ENCODE measurements at regions not wholly inside any gene's neighbourhood (a gene's known extent, or its start where the extent isn't known, plus 50 kb on each side); places are given as distances from the start of the nearest gene placed in this dataset.

- H3K4me1 ChIP-seq: no peaks in the 10 kb centered on the region
- TF ChIP-seq POLR2AphosphoS5 (IDR thresholded peaks at IDR 0.05; ENCODE audit: insufficient read depth in 1 of 2, low read depth in 1 of 2) (no peak), POLR2A (IDR thresholded peaks at IDR 0.05) (no peak)
- TF ChIP-seq, protein P1, sequence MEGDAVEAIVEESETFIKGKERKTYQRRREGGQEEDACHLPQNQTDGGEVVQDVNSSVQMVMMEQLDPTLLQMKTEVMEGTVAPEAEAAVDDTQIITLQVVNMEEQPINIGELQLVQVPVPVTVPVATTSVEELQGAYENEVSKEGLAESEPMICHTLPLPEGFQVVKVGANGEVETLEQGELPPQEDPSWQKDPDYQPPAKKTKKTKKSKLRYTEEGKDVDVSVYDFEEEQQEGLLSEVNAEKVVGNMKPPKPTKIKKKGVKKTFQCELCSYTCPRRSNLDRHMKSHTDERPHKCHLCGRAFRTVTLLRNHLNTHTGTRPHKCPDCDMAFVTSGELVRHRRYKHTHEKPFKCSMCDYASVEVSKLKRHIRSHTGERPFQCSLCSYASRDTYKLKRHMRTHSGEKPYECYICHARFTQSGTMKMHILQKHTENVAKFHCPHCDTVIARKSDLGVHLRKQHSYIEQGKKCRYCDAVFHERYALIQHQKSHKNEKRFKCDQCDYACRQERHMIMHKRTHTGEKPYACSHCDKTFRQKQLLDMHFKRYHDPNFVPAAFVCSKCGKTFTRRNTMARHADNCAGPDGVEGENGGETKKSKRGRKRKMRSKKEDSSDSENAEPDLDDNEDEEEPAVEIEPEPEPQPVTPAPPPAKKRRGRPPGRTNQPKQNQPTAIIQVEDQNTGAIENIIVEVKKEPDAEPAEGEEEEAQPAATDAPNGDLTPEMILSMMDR (IDR thresholded peaks at IDR 0.05): no peak
- no peak overlapping the region for H3K4me3 ChIP-seq
- H3K9me3 ChIP-seq: no peaks in the 10 kb centered on the region
- H3K27me3 ChIP-seq: no peaks in the 10 kb centered on the region
- intact Hi-C loops (cut with DNase I): no loop called here
- no peak for DNase-seq (ENCODE audit: extremely low spot score in 2 of 2)
- H3K36me3 ChIP-seq: no peaks in the 10 kb centered on the region
- no peak overlapping the region for H3K27ac ChIP-seq
These were observed 138.3 kb upstream of the AKIRIN2 start for GRCh38 chr6:87840324-87840723.

- H3K4me1 ChIP-seq: no peaks in the 10 kb centered on the region
These were observed 135.8 kb upstream of the AKIRIN2 start for GRCh38 chr6:87837876-87838275.

DNA sequence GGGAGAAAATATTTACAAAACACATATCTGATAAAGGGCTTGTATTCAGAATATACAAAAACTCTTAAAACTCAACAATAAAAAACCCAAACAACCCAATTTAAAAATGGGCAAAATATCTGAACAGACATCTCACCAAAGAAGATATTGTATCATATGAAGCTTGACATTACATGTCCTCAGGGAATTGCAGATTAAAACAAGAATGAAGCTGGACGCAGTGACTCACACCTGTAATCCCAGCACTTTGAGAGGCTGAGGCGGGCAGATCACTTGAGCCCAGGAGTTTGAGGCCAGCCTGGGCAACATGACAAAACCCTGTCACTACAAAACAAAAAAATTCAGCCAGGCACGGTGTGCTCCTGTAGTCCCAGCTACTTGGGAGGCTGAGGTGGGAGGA is 135.4 kb upstream of the AKIRIN2 start:
- Histone ChIP-seq H3K27me3 (no peaks in the 10 kb centered on the region), H3K36me3 (no peaks in the 10 kb centered on the region), H3K27ac (no peak overlapping the region), H3K4me1 (peaks cover 3% of the 10 kb centered on the region), H3K9me3 (no peaks in the 10 kb centered on the region), H3K4me3 (no peak overlapping the region)
- intact Hi-C loops (cut with DNase I): no loop called here
- DNase-seq (ENCODE audit: extremely low spot score in 2 of 2): no peak
- no peak for TF ChIP-seq POLR2AphosphoS5 (IDR thresholded peaks at IDR 0.05; ENCODE audit: insufficient read depth in 1 of 2, low read depth in 1 of 2)
- no peak for TF ChIP-seq POLR2A (IDR thresholded peaks at IDR 0.05)
- TF ChIP-seq, protein P1 (IDR thresholded peaks at IDR 0.05): no peak

More at GRCh38 chr6:87837876-87838275, 135.8 kb upstream of the AKIRIN2 start:
- Histone ChIP-seq H3K9me3 (no peaks in the 10 kb centered on the region), H3K27me3 (no peaks in the 10 kb centered on the region), H3K36me3 (no peaks in the 10 kb centered on the region), H3K4me3 (no peak overlapping the region), H3K27ac (no peak overlapping the region)
- TF ChIP-seq POLR2AphosphoS5 (IDR thresholded peaks at IDR 0.05; ENCODE audit: insufficient read depth in 1 of 2, low read depth in 1 of 2): no peak
- TF ChIP-seq POLR2A (IDR thresholded peaks at IDR 0.05): no peak
- TF ChIP-seq, protein P1 (IDR thresholded peaks at IDR 0.05): no peak
- DNase-seq (ENCODE audit: extremely low spot score in 2 of 2): no peak
- intact Hi-C loops (cut with DNase I): no loop called here

- no peaks in the 10 kb centered on the region for H3K36me3 ChIP-seq
- H3K27me3 ChIP-seq: no peaks in the 10 kb centered on the region
- no peaks in the 10 kb centered on the region for H3K9me3 ChIP-seq
- intact Hi-C loops (cut with DNase I): no loop called here
- peak overlapping the region; percentile 30 to 42 for H3K4me3 ChIP-seq
- no peak overlapping the region for H3K27ac ChIP-seq
- peaks cover 7% of the 10 kb centered on the region for H3K4me1 ChIP-seq
- TF ChIP-seq POLR2AphosphoS5 (IDR thresholded peaks at IDR 0.05; ENCODE audit: insufficient read depth in 1 of 2, low read depth in 1 of 2): peak in 1 of 2 donors; percentile 36
- TF ChIP-seq, protein P1 (IDR thresholded peaks at IDR 0.05): no peak
- TF ChIP-seq POLR2A (IDR thresholded peaks at IDR 0.05): no peak
- no peak for DNase-seq (ENCODE audit: extremely low spot score in 2 of 2)
These were observed 130.2 kb upstream of the AKIRIN2 start for GRCh38 chr6:87832025-87832825.

DNA sequence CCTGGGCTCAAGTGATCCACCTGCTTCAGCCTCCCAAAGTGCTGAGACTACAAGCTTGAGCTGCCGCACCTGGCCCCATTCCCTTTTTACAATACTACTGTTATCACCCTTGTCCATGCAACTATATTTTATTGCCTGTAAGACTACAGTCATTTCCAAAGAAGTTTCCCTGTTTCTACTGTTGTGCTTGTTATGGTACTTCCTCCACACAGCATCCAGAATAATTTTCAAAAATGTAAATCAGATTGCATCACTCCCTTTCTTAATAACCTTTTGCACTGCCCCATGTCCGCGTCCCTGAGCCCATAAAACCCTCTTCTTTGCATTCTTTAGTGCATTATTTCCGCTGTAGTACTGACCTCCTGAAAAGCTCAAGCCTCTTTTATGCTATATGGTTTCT is 128.9 kb upstream of the AKIRIN2 start:
- intact Hi-C loops (cut with DNase I): no loop called here
- TF ChIP-seq POLR2AphosphoS5 (IDR thresholded peaks at IDR 0.05; ENCODE audit: insufficient read depth in 1 of 2, low read depth in 1 of 2): no peak
- TF ChIP-seq, protein P1 (IDR thresholded peaks at IDR 0.05): no peak
- TF ChIP-seq POLR2A (IDR thresholded peaks at IDR 0.05): no peak
- Histone ChIP-seq H3K36me3 (no peaks in the 10 kb centered on the region), H3K9me3 (no peaks in the 10 kb centered on the region), H3K4me1 (peaks cover 7% of the 10 kb centered on the region), H3K27ac (no peak overlapping the region), H3K27me3 (no peaks in the 10 kb centered on the region), H3K4me3 (no peak overlapping the region)
- no peak for DNase-seq (ENCODE audit: extremely low spot score in 2 of 2)
